ENCODE measurements at regions not wholly inside any gene's neighbourhood (a gene's known extent, or its start where the extent isn't known, plus 50 kb on each side); places are given as distances from the start of the nearest gene placed in this dataset.

DNA sequence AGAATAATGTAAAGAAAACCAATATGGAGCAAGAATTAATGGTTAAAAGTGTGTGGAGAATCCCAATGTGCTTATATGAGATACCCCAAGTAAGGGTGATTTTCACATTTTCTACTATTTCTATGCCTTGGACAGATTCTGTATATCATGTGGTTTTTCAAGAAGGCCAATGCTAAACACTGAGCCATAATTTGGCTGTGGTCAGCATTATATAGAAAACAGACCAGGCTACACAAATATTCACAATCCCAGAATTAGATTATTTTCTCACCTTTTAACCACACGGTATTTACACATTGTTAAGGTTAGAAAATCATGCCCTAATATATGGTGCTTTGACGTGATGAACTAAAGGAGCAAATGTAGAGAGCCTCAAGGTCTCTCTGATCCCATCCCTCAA, 277.4 kb upstream of the LRATD1 start:
- in situ Hi-C loops (cut with MboI; ENCODE audit: low sequenced_read_pairs in 4 of 4) (no loop called here), intact Hi-C loops (cut with DNase I; ENCODE audit: low total_unique reads) (no loop called here)
- no peaks in the 10 kb centered on the region for H3K4me1 ChIP-seq
- DNase-seq = no peak
- H3K27me3 ChIP-seq = no peaks in the 10 kb centered on the region
- no peak overlapping the region for H3K4me3 ChIP-seq
- H3K36me3 ChIP-seq = no peaks in the 10 kb centered on the region
- TF ChIP-seq, protein P1, sequence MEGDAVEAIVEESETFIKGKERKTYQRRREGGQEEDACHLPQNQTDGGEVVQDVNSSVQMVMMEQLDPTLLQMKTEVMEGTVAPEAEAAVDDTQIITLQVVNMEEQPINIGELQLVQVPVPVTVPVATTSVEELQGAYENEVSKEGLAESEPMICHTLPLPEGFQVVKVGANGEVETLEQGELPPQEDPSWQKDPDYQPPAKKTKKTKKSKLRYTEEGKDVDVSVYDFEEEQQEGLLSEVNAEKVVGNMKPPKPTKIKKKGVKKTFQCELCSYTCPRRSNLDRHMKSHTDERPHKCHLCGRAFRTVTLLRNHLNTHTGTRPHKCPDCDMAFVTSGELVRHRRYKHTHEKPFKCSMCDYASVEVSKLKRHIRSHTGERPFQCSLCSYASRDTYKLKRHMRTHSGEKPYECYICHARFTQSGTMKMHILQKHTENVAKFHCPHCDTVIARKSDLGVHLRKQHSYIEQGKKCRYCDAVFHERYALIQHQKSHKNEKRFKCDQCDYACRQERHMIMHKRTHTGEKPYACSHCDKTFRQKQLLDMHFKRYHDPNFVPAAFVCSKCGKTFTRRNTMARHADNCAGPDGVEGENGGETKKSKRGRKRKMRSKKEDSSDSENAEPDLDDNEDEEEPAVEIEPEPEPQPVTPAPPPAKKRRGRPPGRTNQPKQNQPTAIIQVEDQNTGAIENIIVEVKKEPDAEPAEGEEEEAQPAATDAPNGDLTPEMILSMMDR (IDR thresholded peaks at IDR 0.05 in 4 of 5, conservative IDR thresholded peaks at IDR 0.05 in 1 of 5) = no peak
- no peak for TF ChIP-seq POLR2A (IDR thresholded peaks at IDR 0.05)
- ATAC-seq = no peak
- no peak overlapping the region for H3K27ac ChIP-seq
- H3K9me3 ChIP-seq = no peaks in the 10 kb centered on the region

DNA sequence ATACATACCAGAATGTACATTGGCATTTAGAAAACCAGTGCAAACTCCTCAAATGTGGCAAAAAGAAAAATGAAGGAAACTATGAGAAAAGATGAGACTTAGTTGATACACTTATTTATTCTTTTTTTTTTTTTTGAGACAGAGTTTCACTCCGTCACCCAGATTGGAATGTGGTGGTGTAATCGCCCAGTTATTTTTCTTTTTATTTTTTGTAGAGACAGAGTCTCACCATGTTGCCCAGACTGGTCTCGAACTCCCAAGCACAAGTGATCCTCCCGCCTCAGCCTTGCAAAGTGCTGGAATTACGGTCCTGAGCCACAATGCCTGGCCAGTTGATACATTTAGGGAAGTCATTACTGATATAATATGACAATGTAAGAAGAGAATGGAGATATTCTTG, 274.2 kb upstream of the LRATD1 start:
- H3K27me3 ChIP-seq = no peaks in the 10 kb centered on the region
- H3K4me3 ChIP-seq = no peak overlapping the region
- no peaks in the 10 kb centered on the region for H3K4me1 ChIP-seq
- in situ Hi-C loops (cut with MboI; ENCODE audit: low sequenced_read_pairs in 4 of 4) = no loop called here
- intact Hi-C loops (cut with DNase I; ENCODE audit: low total_unique reads) = no loop called here
- H3K36me3 ChIP-seq = no peaks in the 10 kb centered on the region
- DNase-seq = no peak
- H3K27ac ChIP-seq = no peak overlapping the region
- H3K9me3 ChIP-seq = no peaks in the 10 kb centered on the region
- TF ChIP-seq, protein P1 (IDR thresholded peaks at IDR 0.05 in 4 of 5, conservative IDR thresholded peaks at IDR 0.05 in 1 of 5) = no peak
- no peak for TF ChIP-seq POLR2A (IDR thresholded peaks at IDR 0.05)
- no peak for ATAC-seq

DNA sequence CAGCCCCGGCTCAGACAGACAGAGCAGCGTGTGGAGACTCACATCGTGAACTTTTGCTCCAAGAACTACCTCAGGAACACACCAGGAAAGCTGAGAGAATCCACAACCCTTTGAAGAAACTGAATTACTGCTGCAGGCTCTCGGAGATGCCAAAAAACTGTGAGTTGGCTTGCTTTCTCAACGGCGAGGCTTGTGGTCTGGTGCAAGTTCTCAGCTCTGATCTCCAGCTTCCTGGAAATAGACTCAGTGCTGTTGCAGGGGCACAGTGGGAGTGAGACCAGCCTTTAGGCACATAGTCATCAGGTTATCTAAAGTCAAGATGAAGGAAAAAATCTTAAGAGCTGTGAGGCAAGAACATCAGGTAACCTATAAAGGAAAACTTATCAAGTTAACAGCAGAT, 273.7 kb upstream of the LRATD1 start:
- intact Hi-C loops (cut with DNase I; ENCODE audit: low total_unique reads) (no loop called here), in situ Hi-C loops (cut with MboI; ENCODE audit: low sequenced_read_pairs in 4 of 4) (no loop called here)
- no peak for DNase-seq
- H3K27me3 ChIP-seq = no peaks in the 10 kb centered on the region
- TF ChIP-seq, protein P1 (IDR thresholded peaks at IDR 0.05 in 4 of 5, conservative IDR thresholded peaks at IDR 0.05 in 1 of 5) = no peak
- no peak for TF ChIP-seq POLR2A (IDR thresholded peaks at IDR 0.05)
- H3K4me3 ChIP-seq = no peak overlapping the region
- H3K27ac ChIP-seq = no peak overlapping the region
- no peaks in the 10 kb centered on the region for H3K36me3 ChIP-seq
- ATAC-seq = no peak
- no peaks in the 10 kb centered on the region for H3K9me3 ChIP-seq
- H3K4me1 ChIP-seq = no peaks in the 10 kb centered on the region

DNA sequence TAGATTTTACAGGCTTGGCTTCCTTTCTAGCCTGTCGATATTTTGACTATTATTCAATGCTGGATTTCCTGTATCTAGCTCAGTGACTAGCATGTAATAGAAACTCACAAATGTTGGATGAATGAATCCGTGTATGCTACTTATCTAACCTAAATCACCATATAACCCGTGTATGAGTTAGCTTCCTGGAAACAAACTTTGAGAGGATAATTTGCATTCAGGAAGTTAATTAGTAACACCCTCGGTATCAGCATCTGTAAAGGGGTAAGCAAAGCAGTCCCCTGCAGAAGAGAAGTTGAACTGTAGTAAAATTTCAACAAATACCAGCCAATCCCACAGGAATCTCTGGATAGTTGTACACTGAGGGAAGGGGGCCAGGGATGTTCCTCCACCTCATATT, 269.4 kb upstream of the LRATD1 start:
- ATAC-seq = no peak
- intact Hi-C loops (cut with DNase I; ENCODE audit: low total_unique reads) = no loop called here
- Histone ChIP-seq H3K36me3 (no peaks in the 10 kb centered on the region), H3K9me3 (no peaks in the 10 kb centered on the region), H3K4me1 (no peaks in the 10 kb centered on the region), H3K27me3 (no peaks in the 10 kb centered on the region), H3K4me3 (no peak overlapping the region), H3K27ac (no peak overlapping the region)
- no peak for TF ChIP-seq POLR2A (IDR thresholded peaks at IDR 0.05)
- in situ Hi-C loops (cut with MboI; ENCODE audit: low sequenced_read_pairs in 4 of 4) = no loop called here
- no peak for DNase-seq

DNA sequence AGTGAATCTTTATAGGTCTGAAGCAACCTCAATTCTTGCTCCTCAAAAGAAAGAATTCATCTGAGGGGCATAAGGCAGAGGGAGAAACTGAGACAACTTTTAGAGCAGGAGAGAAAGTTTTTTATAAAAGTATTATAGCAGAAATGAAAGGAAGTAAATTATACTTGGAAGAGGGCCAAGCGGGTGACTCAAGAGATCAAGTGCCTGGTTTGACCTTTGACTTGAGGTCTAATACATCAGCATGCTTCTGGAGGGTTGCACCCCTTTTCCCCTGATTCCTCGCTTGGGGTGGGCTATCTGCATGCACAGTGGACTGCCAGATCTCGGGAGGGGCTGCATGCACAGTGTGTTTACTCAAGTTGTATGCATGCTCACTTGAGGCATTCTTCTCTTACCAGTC, 268.5 kb upstream of the LRATD1 start:
- no peaks in the 10 kb centered on the region for H3K4me1 ChIP-seq
- H3K4me3 ChIP-seq = no peak overlapping the region
- H3K27me3 ChIP-seq = no peaks in the 10 kb centered on the region
- in situ Hi-C loops (cut with MboI; ENCODE audit: low sequenced_read_pairs in 4 of 4) (no loop called here), intact Hi-C loops (cut with DNase I; ENCODE audit: low total_unique reads) (no loop called here)
- no peak for TF ChIP-seq POLR2A (IDR thresholded peaks at IDR 0.05)
- TF ChIP-seq, protein P1 (IDR thresholded peaks at IDR 0.05 in 4 of 5, conservative IDR thresholded peaks at IDR 0.05 in 1 of 5) = no peak
- H3K27ac ChIP-seq = no peak overlapping the region
- no peaks in the 10 kb centered on the region for H3K9me3 ChIP-seq
- H3K36me3 ChIP-seq = no peaks in the 10 kb centered on the region
- ATAC-seq (no peak), DNase-seq (no peak)

Measured in gastrocnemius medialis (tissue), 4 donors.